Naive thymus-derived CD4-positive, alpha-beta T cell (primary cell): ENCODE measurements at regions not wholly inside any gene's neighbourhood (a gene's known extent, or its start where the extent isn't known, plus 50 kb on each side); places are given as distances from the start of the nearest gene placed in this dataset.

Source experiments
- ATAC-seq: fragments of 150-1000 bp; cut with Tn5 transposase; 2 replicates; pipeline ENCODE4 v1.10.0; 2021; ENCODE audit warnings: mild to moderate bottlenecking, moderate library complexity
- CTCF ChIA-PET: fragments of 350-600 bp; sonication (Branson Sonifier 250); formaldehyde crosslinking; loops from one replicate; lab custom pipeline; 2021; ENCODE audit warnings: antibody characterized with exemption; lab: Charles Lee
- POLR2A ChIA-PET: fragments of 350-600 bp; sonication (Branson Sonifier 250); formaldehyde crosslinking; loops from one replicate; lab custom pipeline; 2021; ENCODE audit warnings: antibody characterized with exemption, inconsistent platforms; lab: Charles Lee
- DNase-seq, 9 donors: peaks; one replicate each; pipeline versions ENCODE4 v3.0.0 to v3.0.0-alpha.2; 2020 to 2022; ENCODE audit warnings: mixed read lengths in 1 of 9
- H3K27ac ChIP-seq: one replicate; pipeline ENCODE4 v1.7.0; 2013; ENCODE audit warnings: mild to moderate bottlenecking, low read depth, low read length, moderate library complexity
- H3K27me3 ChIP-seq, 2 donors: one replicate each; pipeline ENCODE4 v1.7.0; 2013; ENCODE audit warnings: low read length in 2 of 2, mild to moderate bottlenecking in 2 of 2, moderate library complexity in 2 of 2; ENCODE audit not compliant: control insufficient read depth in 2 of 2, insufficient read depth in 2 of 2
- H3K36me3 ChIP-seq, 3 experiments: 1 replicate in 2 of 3; 2 replicates in 1 of 3; pipeline ENCODE4 v1.7.0; 2013; ENCODE audit warnings: low read length in 3 of 3, mild to moderate bottlenecking in 3 of 3, moderate library complexity in 1 of 3; ENCODE audit not compliant: insufficient read depth in 3 of 3, control insufficient read depth in 2 of 3
- H3K4me1 ChIP-seq, 2 donors: one replicate each; pipeline ENCODE4 v1.7.0; 2013; ENCODE audit warnings: low read length in 2 of 2, mild to moderate bottlenecking in 2 of 2, moderate library complexity in 1 of 2; ENCODE audit not compliant: control insufficient read depth in 2 of 2, insufficient read depth in 2 of 2
- H3K4me3 ChIP-seq: 2 replicates; pipeline ENCODE4 v1.7.0; 2013; ENCODE audit warnings: mild to moderate bottlenecking, low read length
- H3K9me3 ChIP-seq, 3 experiments: 1 replicate in 2 of 3; 2 replicates in 1 of 3; pipeline ENCODE4 v1.7.0; 2013; ENCODE audit warnings: low read length in 3 of 3; ENCODE audit not compliant: control insufficient read depth in 2 of 3
- H3K27ac Mint-ChIP-seq, 9 donors: one replicate each; pipeline ENCODE4 v1.8.0; 2020 to 2022; ENCODE audit warnings: mixed read lengths in 9 of 9, mild to moderate bottlenecking in 8 of 9, moderate library complexity in 5 of 9, inconsistent platforms in 2 of 9
- H3K27me3 Mint-ChIP-seq, 5 donors: one replicate each; pipeline ENCODE4 v1.8.0; 2021 to 2022; ENCODE audit warnings: mixed read lengths in 5 of 5, mild to moderate bottlenecking in 1 of 5
- H3K36me3 Mint-ChIP-seq, 5 donors: one replicate each; pipeline ENCODE4 v1.8.0; 2020 to 2022; ENCODE audit warnings: mixed read lengths in 5 of 5, mild to moderate bottlenecking in 3 of 5, inconsistent platforms in 1 of 5
- H3K4me1 Mint-ChIP-seq, 7 donors: one replicate each; pipeline ENCODE4 v1.8.0; 2020 to 2022; ENCODE audit warnings: mixed read lengths in 7 of 7, mild to moderate bottlenecking in 3 of 7, inconsistent platforms in 1 of 7
- H3K4me3 Mint-ChIP-seq, 10 donors: one replicate each; pipeline ENCODE4 v1.8.0; 2020 to 2022; ENCODE audit warnings: mild to moderate bottlenecking in 10 of 10, mixed read lengths in 10 of 10, moderate library complexity in 6 of 10, inconsistent platforms in 2 of 10
- H3K9me3 Mint-ChIP-seq, 11 donors: one replicate each; pipeline ENCODE4 v1.8.0; 2020 to 2022; ENCODE audit warnings: mixed read lengths in 11 of 11, mild to moderate bottlenecking in 4 of 11, inconsistent platforms in 1 of 11, moderate library complexity in 1 of 11
- intact Hi-C, 2 donors: fragments of 100-400 bp; cut with micrococcal nuclease; formaldehyde crosslinking; loops; one replicate each; pipeline ENCODE4 v1.15.1; 2023

GRCh38 chr11:79809487-79809886, 368.7 kb upstream of the TENM4 start:
- Histone ChIP-seq H3K4me1 (no peaks in the 10 kb centered on the region), H3K27me3 (no peaks in the 10 kb centered on the region), H3K4me3 (no peak overlapping the region), H3K27ac (no peak overlapping the region), H3K36me3 (no peaks in the 10 kb centered on the region), H3K9me3 (no peaks in the 10 kb centered on the region)
- DNase-seq (no peak), ATAC-seq (no peak)
- no peaks in the 10 kb centered on the region for H3K27me3 Mint-ChIP-seq
- no peaks in the 10 kb centered on the region for H3K4me1 Mint-ChIP-seq
- intact Hi-C loops, result no loop called here
- POLR2A ChIA-PET, result no interaction called here
- CTCF ChIA-PET, result no interaction called here
- no peak overlapping the region for H3K4me3 Mint-ChIP-seq
- peaks cover 2 to 16% (median 9%) of the 10 kb centered on the region in 11 donors for H3K9me3 Mint-ChIP-seq
- no peak overlapping the region for H3K27ac Mint-ChIP-seq
- H3K36me3 Mint-ChIP-seq, result no peaks in the 10 kb centered on the region

GRCh38 chr11:79807506-79807905, 366.7 kb upstream of the TENM4 start:
- H3K4me1 ChIP-seq, result no peaks in the 10 kb centered on the region
- Mint-ChIP-seq H3K9me3 (peaks cover 4 to 22% (median 9%) of the 10 kb centered on the region in 11 donors), H3K36me3 (no peaks in the 10 kb centered on the region), H3K4me3 (no peak overlapping the region), H3K27ac (no peak overlapping the region), H3K4me1 (no peaks in the 10 kb centered on the region), H3K27me3 (no peaks in the 10 kb centered on the region)
- ChIA-PET POLR2A (no interaction called here), CTCF (no interaction called here)
- H3K9me3 ChIP-seq, result peaks cover 0 to 5% (median 0%) of the 10 kb centered on the region in 3 experiments
- no peaks in the 10 kb centered on the region for H3K27me3 ChIP-seq
- no peak for DNase-seq
- ATAC-seq, result no peak
- H3K4me3 ChIP-seq, result no peak overlapping the region
- no peaks in the 10 kb centered on the region for H3K36me3 ChIP-seq
- intact Hi-C loops, result no loop called here
- H3K27ac ChIP-seq, result no peak overlapping the region

GRCh38 chr11:79796704-79797103, 355.9 kb upstream of the TENM4 start:
- ATAC-seq, result no peak
- intact Hi-C loops, result no loop called here
- no peaks in the 10 kb centered on the region for H3K36me3 ChIP-seq
- no peaks in the 10 kb centered on the region for H3K4me1 Mint-ChIP-seq
- no peak overlapping the region for H3K27ac Mint-ChIP-seq
- peaks cover 2 to 36% (median 8%) of the 10 kb centered on the region in 11 donors for H3K9me3 Mint-ChIP-seq
- no peak overlapping the region for H3K4me3 ChIP-seq
- ChIA-PET CTCF (no interaction called here), POLR2A (no interaction called here)
- no peaks in the 10 kb centered on the region for H3K27me3 ChIP-seq
- no peaks in the 10 kb centered on the region for H3K36me3 Mint-ChIP-seq
- no peak overlapping the region for H3K4me3 Mint-ChIP-seq
- no peaks in the 10 kb centered on the region for H3K27me3 Mint-ChIP-seq
- H3K4me1 ChIP-seq, result no peaks in the 10 kb centered on the region
- H3K9me3 ChIP-seq, result no peaks in the 10 kb centered on the region
- DNase-seq, result no peak
- H3K27ac ChIP-seq, result no peak overlapping the region

- Mint-ChIP-seq H3K4me1 (no peaks in the 10 kb centered on the region), H3K4me3 (no peak overlapping the region), H3K27me3 (no peaks in the 10 kb centered on the region), H3K9me3 (peaks cover 0 to 36% (median 8%) of the 10 kb centered on the region in 11 donors), H3K27ac (no peak overlapping the region), H3K36me3 (no peaks in the 10 kb centered on the region)
- H3K4me3 ChIP-seq, result no peak overlapping the region
- no peak overlapping the region for H3K27ac ChIP-seq
- DNase-seq (no peak), ATAC-seq (no peak)
- intact Hi-C loops, result no loop called here
- H3K36me3 ChIP-seq, result no peaks in the 10 kb centered on the region
- ChIA-PET CTCF (no interaction called here), POLR2A (no interaction called here)
- no peaks in the 10 kb centered on the region for H3K4me1 ChIP-seq
- no peaks in the 10 kb centered on the region for H3K27me3 ChIP-seq
- H3K9me3 ChIP-seq, result no peaks in the 10 kb centered on the region
Measured at GRCh38 chr11:79794484-79795393, 353.9 kb upstream of the TENM4 start.

GRCh38 chr11:79794057-79794456, 353.2 kb upstream of the TENM4 start:
- DNase-seq, result no peak
- Mint-ChIP-seq H3K27ac (no peak overlapping the region), H3K27me3 (no peaks in the 10 kb centered on the region), H3K4me1 (no peaks in the 10 kb centered on the region), H3K4me3 (no peak overlapping the region), H3K36me3 (no peaks in the 10 kb centered on the region), H3K9me3 (peaks cover 0 to 36% (median 8%) of the 10 kb centered on the region in 11 donors)
- Histone ChIP-seq H3K27me3 (no peaks in the 10 kb centered on the region), H3K36me3 (no peaks in the 10 kb centered on the region), H3K9me3 (no peaks in the 10 kb centered on the region), H3K27ac (no peak overlapping the region), H3K4me1 (no peaks in the 10 kb centered on the region), H3K4me3 (no peak overlapping the region)
- ChIA-PET CTCF (no interaction called here), POLR2A (no interaction called here)
- no peak for ATAC-seq
- intact Hi-C loops, result no loop called here

GRCh38 chr11:79786961-79787360, 346.1 kb upstream of the TENM4 start:
- H3K4me3 Mint-ChIP-seq, result no peak overlapping the region
- H3K4me1 Mint-ChIP-seq, result no peaks in the 10 kb centered on the region
- H3K27ac ChIP-seq, result no peak overlapping the region
- no peaks in the 10 kb centered on the region for H3K9me3 ChIP-seq
- no peak overlapping the region for H3K4me3 ChIP-seq
- H3K36me3 Mint-ChIP-seq, result no peaks in the 10 kb centered on the region
- ATAC-seq (no peak), DNase-seq (no peak)
- intact Hi-C loops, result no loop called here
- no peaks in the 10 kb centered on the region for H3K27me3 Mint-ChIP-seq
- H3K9me3 Mint-ChIP-seq, result peaks cover 0 to 26% (median 5%) of the 10 kb centered on the region in 11 donors
- ChIA-PET POLR2A (no interaction called here), CTCF (no interaction called here)
- H3K27me3 ChIP-seq, result no peaks in the 10 kb centered on the region
- no peaks in the 10 kb centered on the region for H3K36me3 ChIP-seq
- no peak overlapping the region for H3K27ac Mint-ChIP-seq
- H3K4me1 ChIP-seq, result no peaks in the 10 kb centered on the region

GRCh38 chr11:79783833-79784232, 343.0 kb upstream of the TENM4 start:
- no peak overlapping the region for H3K4me3 ChIP-seq
- Mint-ChIP-seq H3K4me1 (no peaks in the 10 kb centered on the region), H3K9me3 (peaks cover 0 to 23% (median 6%) of the 10 kb centered on the region in 11 donors), H3K27me3 (no peaks in the 10 kb centered on the region), H3K4me3 (no peak overlapping the region), H3K36me3 (no peaks in the 10 kb centered on the region), H3K27ac (no peak overlapping the region)
- ChIA-PET POLR2A (no interaction called here), CTCF (no interaction called here)
- no peaks in the 10 kb centered on the region for H3K4me1 ChIP-seq
- no peaks in the 10 kb centered on the region for H3K36me3 ChIP-seq
- no peak overlapping the region for H3K27ac ChIP-seq
- intact Hi-C loops, result no loop called here
- no peaks in the 10 kb centered on the region for H3K27me3 ChIP-seq
- DNase-seq (no peak), ATAC-seq (no peak)
- H3K9me3 ChIP-seq, result no peaks in the 10 kb centered on the region
